AG08396 (cell line): ENCODE measurements at regions not wholly inside any gene's neighbourhood (a gene's known extent, or its start where the extent isn't known, plus 50 kb on each side); places are given as distances from the start of the nearest gene placed in this dataset.

Experiments used
- DNase-seq: peaks from one replicate; pipeline ENCODE4 v3.0.0; 2012; ENCODE audit warnings: low spot score, mixed read lengths

- DNase-seq, result no peak
Measured at GRCh38 chr2:146270618-146271017, 1574.2 kb upstream of the ACVR2A start.

DNA sequence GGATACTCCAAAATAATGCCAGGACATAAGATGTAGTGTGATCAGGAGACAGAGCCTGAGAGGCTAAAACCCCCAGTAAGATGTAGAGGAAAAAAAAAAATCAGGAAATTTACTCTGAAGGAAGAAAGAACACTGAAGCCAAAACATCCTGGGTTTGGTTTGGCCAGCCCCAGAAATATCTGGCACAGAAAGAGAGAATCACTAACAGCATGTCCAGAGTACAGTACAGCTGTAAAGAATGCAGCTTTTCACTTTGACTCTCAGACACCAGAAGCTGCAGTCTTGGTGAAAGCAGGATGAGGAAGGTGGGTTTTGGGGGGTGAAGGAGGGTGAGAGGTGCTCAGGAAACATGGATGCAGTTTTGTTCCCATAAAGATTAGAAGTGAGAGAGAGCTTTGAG is 1577.7 kb upstream of the ACVR2A start:
- no peak for DNase-seq

DNA sequence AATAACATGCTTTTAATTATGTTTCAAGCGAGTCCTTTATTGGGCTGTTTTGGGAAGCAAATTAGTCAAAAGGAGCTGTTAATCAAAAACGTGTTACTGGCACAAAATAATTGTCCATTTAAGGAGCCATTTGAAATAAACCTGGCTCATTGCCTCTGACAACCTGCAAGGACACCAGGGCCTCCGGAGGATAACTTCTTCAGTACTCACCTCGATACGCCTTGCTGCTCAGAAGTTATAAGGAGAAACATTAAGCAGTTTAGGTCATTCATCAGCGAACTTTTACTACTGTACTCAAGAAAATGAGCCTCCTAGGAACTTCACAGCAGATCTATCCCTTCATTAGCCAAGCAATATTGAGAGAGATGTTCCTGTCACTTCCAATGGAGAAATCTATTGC is 1579.2 kb upstream of the ACVR2A start:
- no peak for DNase-seq

DNA sequence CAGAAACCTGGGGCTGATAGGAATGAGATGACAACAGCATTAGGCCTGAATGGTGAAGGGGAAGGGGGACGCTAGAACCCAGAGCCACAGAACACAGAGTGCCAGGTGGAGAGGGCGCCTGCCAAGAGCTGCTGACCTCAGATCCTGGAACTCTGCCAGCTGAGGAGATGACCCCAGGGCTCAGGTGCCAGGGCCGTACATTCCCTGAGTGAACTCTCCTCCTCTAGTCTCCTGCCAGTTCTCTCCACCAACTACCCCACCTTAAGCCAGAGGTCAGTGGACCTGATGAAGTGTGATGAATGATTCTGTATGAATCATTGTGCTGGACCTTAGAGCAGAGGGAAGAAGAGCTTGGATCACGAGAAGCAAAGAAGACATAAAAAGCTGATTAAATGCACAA is 1582.2 kb upstream of the ACVR2A start:
- DNase-seq, result no peak

DNA sequence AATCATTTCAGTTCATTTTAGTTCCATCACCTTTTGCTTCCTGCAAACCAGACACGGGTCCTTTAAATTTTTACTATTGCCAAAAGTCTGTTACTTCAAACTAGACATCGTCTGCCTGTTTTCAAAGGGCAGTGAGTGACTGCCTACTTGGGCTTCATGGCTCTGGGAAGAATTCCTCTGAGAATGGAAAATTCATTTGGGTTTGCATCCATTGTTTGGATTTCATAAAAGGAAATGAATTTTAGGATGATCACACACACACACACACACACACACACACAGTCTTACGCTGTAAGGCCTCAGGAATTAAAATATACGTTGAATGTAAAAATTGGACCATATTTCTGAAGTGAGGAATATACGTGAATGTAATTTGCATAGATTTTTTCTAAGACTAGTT is 1584.3 kb upstream of the ACVR2A start:
- no peak for DNase-seq

DNA sequence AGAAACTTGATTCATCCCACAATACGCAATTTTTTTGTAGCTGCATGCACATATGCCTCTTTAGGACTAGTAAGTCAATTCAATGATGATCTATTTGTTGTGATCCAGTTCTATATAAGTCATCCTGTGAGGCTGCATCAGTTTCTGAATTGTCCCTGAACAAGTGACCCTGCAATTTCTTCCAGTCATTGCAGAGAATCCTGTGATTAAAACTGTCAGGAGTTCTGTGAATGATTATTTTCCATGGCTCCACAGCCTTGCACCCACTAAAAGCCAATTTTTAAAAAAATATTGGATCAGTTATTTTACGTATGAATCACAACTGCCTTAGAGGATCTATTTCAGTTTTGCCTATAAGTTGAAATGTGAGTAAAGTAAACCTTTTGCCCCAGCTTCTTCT is 1585.0 kb upstream of the ACVR2A start:
- no peak for DNase-seq

DNA sequence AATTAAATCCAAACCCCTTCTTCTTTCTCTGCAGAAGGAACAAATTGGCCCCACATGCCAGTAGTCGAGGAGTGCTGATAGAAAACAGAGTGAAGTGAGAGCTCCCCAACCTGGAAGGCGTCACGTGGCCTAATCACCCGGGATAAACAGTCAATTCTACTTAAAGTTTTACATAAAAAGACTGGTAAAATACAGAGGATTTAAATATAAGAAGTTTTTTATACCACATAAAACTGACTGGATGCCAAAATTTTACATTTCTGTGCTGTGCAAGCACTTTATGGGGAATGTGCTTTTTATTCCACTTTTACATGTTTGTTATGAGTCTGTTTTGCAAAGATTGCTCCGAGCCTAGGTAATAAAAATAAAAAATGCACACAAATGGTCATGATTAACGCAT is 1586.8 kb upstream of the ACVR2A start:
- no peak for DNase-seq

DNA sequence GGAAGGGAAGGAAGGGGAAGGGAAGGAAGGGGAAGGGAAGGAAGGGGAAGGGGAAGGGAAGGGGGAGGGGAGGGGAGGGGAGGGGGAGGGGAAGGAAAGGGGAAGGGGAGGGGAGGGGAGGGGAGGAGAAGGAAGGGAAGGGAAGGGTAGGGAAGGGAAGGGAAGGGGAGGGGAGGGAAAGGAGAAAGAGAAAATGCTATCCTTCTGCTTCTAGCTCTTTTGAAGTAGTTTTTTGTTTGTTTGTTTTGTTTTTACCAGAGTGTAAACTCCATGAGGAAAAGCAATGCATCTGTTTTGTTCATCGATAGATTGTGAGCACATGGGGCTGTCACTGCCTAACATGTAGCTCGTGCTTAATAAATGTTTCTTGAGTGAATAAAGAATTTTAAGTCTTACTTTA is 1592.7 kb upstream of the ACVR2A start:
- no peak for DNase-seq

GRCh38 chr2:146251328-146251727 is 1593.5 kb upstream of the ACVR2A start:
- DNase-seq, result no peak

DNA sequence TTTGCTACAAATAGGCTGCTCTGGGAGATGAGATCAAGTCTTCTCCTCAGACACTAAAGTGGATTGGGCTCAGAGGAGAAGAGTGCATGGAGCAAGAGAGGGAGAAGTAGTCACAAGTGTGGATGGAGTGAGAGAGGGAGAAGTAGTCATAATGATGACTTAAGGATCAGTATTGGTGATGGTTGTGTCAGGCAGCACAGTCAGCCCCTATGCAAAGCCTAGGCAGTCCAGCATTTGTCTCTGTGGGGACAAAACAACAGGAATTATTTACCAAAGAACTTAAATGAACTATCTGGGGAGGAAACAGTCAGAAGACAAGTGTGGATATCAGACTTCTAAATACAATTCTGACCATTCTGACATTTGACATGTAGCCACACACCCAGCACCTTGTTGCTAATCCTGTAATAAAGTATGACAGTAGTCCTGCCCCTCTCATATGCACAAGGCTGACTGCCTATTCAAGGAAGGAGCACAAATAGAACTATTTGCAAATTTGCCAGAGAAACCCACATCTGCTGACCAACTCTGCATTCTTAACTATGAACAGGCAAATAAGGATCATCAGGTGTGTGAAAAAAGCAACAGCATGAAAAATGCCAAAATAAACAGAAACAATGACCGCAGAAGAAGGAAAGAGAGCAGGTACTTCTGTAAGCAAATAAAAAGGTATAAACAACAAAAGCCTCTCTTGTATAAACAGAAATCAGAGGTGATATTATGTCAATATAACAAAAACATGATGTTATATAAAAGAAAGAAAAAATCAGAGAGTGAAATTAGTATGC is 1597.9 kb upstream of the ACVR2A start:
- no peak for DNase-seq

GRCh38 chr2:146246002-146246735 is 1598.7 kb upstream of the ACVR2A start:
- no peak for DNase-seq

DNA sequence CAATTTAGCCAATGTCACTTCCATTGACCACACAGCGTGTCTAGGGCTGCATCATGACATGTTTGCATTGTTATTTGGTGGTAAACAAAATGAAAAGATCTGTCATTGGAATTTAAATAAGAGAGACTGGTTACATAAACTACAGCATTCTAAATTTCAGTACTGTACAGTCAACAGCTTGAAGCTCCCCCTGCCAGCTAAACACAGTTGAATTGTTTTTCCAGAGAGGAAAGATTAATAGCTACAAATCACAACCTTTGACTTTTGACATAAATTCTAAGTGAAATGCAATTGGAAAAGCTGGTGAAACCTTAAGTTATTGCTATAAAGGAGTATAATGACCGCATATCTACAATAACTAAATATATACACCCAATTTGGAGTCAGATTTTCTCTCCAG is 1600.0 kb upstream of the ACVR2A start:
- DNase-seq, result no peak

DNA sequence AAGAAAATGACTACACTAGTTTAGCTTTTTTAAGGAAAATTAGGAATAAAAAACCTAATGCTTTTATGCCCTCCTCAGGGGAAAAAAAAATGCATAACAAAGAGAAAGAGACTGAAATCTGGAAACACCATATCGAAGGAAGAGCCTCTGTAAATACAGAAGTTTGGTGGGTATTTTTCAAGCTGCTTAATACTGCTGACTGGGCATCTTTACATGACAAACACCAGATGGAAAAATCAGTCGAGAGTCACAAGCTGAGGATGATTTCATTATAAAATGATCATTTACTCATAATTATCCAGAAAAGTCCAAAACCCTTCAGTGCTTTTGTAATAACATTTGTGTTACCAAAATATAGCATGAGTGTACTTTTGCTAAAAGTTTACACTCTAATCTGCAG is 1600.7 kb upstream of the ACVR2A start:
- DNase-seq, result no peak

DNA sequence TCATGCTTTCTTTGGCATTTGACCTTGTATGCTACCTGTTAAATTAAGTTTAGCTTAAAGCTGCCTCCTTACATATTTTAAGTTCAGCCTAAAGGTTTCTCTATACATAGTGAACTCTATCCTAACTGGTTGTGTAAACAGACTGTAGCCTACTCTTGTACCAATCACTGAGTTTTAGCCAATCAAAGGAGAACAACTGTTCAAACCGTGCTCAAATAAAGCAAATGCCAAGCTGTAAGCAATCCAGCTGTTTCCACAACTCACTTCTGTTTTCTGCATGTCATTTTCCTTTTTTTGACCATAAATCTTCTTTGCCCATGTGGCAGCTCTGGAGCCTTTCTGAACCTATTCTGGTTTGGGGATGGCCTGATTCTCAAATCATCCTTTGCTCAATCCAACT is 1603.8 kb upstream of the ACVR2A start:
- DNase-seq, result no peak

DNA sequence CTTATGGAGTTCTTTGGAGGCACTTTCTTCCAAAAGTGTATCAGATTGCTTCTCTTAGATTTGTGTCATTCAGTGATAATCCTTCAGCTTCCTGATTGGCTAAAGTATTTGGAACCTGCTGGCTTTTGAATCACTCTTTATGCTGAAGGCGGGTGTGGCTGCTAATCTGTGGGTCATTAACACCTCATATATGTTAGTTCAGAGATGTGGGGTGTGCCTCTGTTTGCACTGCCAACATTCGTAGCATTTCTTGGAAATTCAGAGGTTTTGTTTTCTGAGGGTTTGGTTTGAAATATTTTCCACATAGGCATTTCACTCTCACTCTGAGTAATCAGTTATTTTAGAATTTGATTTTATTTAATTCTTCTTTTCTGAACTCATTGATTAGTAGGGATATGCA is 1604.4 kb upstream of the ACVR2A start:
- DNase-seq, result no peak

DNA sequence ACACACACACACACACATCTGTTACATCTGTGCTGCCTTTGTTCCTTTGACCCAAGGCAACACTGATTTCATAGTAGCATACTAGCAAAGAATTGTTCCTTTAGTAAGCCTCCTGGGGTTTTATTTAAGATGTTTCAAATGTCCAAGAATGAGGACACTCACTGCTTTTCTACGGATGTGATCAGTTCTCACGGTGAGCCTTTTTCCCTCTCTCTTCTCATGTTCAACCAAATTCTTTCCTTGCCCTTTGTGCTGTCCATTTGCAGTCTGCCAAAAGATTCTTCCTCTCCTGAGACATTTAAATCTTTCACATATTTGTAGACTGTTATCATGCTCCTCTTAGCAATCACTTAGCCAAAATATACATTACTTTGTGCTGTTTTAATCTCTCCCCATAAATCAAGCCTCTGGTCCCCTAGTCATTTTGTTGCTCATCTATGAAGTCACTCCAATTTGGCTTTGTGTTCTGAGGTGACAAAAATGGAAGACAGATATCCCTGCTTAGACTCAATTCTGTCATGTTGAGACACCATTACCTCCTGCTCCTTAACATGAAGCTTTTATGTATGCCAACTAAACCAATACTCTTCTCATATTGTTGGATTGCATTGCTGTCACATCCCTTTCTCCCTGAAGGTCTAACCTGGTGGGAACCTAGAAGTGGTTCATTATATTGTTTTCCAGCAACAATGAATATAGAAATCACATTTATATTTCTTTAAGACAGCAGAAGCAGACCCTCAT is 1605.3 kb upstream of the ACVR2A start:
- peak; percentile 5 for DNase-seq

DNA sequence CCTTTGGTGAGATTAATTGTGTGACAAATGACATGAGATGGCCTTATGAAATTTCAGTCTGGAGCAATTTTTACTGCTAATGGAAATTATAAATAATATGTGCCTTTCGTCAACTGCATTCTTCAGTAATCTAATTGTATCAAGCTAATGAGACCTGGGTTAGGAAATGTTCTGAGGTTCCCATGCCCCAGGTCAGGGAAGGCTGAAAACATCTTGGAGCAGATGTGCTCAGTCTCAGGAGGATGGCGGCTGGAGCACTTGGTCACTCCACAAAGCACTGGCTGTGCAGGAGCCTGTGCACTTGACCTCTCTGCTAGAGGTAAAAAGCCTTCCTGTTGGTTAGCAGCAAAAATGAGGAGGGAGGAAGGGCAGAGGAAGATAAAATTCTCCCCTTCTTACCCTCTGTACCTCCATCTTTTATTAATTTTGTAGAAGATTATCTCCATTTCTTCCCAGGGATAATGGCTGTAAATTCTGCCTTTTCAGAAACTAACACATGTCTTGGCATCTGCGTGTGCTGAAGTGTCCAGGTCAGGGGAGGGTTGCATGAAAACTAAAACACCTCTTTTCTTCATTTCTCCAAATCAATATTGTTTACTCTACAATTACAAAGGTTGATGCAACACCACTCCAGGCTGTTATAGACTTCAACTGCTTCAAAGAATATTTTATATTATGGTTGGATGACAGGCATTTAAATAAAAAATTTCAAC is 1606.4 kb upstream of the ACVR2A start:
- DNase-seq, result no peak

- no peak for DNase-seq
Measured at GRCh38 chr2:146235158-146235557, 1609.7 kb upstream of the ACVR2A start.

- DNase-seq, result no peak
Measured at GRCh38 chr2:146229508-146230155, 1615.2 kb upstream of the ACVR2A start.

- DNase-seq, result no peak
Measured at GRCh38 chr2:146228466-146229058, 1616.3 kb upstream of the ACVR2A start.

DNA sequence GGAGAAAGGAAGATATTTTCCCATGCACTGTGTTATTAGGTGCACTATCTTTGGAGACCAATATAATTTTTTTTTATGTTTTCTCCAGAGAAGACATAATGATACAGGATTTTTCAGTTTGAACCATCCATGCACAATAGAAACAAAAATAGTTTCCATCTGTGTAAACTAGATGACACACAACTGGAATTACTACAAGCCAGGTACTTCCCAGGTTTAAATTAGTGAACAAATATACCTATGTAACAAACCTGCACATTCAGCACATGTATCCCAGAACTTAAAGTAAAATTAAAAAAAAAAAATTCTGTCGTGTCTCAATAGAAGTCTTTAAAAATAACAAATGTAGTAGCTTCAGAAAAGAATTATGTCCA is 1616.8 kb upstream of the ACVR2A start:
- DNase-seq, result no peak
